ENCODE measurements at regions not wholly inside any gene's neighbourhood (a gene's known extent, or its start where the extent isn't known, plus 50 kb on each side); places are given as distances from the start of the nearest gene placed in this dataset.

GRCh38 chr13:34322743-34323074 is 504.8 kb downstream of the RFC3 start:
- Histone ChIP-seq H3K4me1 (ENCODE audit: insufficient read depth, low read length, poor library complexity, severe bottlenecking) (no peaks in the 10 kb centered on the region), H3K27me3 (ENCODE audit: insufficient read depth, low read length, poor library complexity, severe bottlenecking) (no peaks in the 10 kb centered on the region), H3K9me3 (ENCODE audit: insufficient read depth, low read depth, low read length) (peaks cover 4% of the 10 kb centered on the region; the same call in 1 of the 2 replicates), H3K4me3 (ENCODE audit: low read length, poor library complexity, severe bottlenecking) (no peak overlapping the region), H3K9me2 (replicated peaks; ENCODE audit: low read depth, low read length) (no peaks in the 10 kb centered on the region), H3K36me3 (ENCODE audit: insufficient read depth, low read length) (no peaks in the 10 kb centered on the region), H4K20me1 (ENCODE audit: insufficient read depth, low read length, poor library complexity, severe bottlenecking) (no peaks in the 10 kb centered on the region), H3K4me2 (ENCODE audit: low read depth, low read length, poor library complexity, severe bottlenecking) (no peak overlapping the region), H3F3A (ENCODE audit: low read depth) (no peaks in the 10 kb centered on the region), H3K9ac (ENCODE audit: low read depth, low read length, poor library complexity, severe bottlenecking) (no peak overlapping the region), H3K79me2 (ENCODE audit: insufficient read depth, low read length) (no peaks in the 10 kb centered on the region), H2AFZ (ENCODE audit: low read length) (no peak overlapping the region)
- TF ChIP-seq EZH2phosphoT487 (IDR thresholded peaks at IDR 0.05; ENCODE audit: borderline replicate concordance) = no peak
- TF ChIP-seq, protein P1, sequence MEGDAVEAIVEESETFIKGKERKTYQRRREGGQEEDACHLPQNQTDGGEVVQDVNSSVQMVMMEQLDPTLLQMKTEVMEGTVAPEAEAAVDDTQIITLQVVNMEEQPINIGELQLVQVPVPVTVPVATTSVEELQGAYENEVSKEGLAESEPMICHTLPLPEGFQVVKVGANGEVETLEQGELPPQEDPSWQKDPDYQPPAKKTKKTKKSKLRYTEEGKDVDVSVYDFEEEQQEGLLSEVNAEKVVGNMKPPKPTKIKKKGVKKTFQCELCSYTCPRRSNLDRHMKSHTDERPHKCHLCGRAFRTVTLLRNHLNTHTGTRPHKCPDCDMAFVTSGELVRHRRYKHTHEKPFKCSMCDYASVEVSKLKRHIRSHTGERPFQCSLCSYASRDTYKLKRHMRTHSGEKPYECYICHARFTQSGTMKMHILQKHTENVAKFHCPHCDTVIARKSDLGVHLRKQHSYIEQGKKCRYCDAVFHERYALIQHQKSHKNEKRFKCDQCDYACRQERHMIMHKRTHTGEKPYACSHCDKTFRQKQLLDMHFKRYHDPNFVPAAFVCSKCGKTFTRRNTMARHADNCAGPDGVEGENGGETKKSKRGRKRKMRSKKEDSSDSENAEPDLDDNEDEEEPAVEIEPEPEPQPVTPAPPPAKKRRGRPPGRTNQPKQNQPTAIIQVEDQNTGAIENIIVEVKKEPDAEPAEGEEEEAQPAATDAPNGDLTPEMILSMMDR (conservative IDR thresholded peaks at IDR 0.05; ENCODE audit: low read length) = no peak

DNA sequence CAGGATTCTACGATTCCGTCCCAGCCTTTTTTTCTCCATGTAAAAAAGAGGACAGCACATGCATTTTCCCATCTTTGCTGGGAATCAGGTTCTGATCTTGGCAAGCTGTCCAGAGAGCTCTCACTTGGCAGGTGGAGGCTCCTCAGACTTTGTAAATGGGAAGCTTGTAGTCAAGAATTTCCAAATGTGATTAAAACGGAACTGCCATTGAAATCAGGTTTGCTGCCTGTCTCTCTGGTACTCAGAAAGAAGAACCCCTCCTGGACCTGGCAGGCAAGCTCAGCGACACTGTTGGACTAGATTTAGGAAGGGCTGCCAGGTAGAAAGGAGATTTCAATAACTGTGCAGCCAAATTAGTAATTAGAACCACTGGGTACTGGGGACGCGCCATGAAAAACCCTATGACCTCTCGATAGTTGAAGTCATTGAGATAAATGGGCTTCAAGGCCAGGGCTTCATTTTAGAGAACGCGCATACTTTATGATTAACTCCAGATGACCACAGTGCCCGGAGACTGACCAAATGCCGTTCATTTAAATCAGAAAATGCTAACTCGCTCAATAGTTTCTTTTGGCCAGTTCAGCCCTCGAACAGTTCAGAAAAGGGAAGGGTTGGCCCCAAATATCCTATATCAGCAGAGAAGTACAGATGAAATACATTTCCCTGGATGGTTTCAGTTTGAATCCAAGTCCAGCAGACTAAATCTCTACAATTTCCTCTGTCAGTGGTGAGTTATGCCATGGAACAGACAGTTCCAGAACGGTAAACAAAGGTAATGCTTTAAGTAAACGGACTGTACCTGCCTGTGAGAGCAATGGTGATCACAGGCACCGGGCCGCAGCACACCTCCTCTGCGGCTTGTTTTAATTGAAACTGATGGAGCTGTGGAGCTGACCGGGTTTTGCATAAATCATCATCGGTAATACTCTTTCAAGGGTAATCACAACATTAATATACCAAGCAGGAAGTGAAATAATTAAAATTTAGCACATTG is 517.4 kb downstream of the RFC3 start:
- Histone ChIP-seq H3K4me3 (ENCODE audit: low read length, poor library complexity, severe bottlenecking) (no peak overlapping the region), H3K4me1 (ENCODE audit: insufficient read depth, low read length, poor library complexity, severe bottlenecking) (no peaks in the 10 kb centered on the region), H3K9me2 (replicated peaks; ENCODE audit: low read depth, low read length) (no peaks in the 10 kb centered on the region), H3K9ac (ENCODE audit: low read depth, low read length, poor library complexity, severe bottlenecking) (no peak overlapping the region), H2AFZ (ENCODE audit: low read length) (no peak overlapping the region), H3K36me3 (ENCODE audit: insufficient read depth, low read length) (no peaks in the 10 kb centered on the region), H4K20me1 (ENCODE audit: insufficient read depth, low read length, poor library complexity, severe bottlenecking) (no peaks in the 10 kb centered on the region), H3K79me2 (ENCODE audit: insufficient read depth, low read length) (no peaks in the 10 kb centered on the region), H3K9me3 (ENCODE audit: insufficient read depth, low read depth, low read length) (no peaks in the 10 kb centered on the region; the same call in 1 of the 2 replicates), H3F3A (ENCODE audit: low read depth) (no peaks in the 10 kb centered on the region), H3K4me2 (ENCODE audit: low read depth, low read length, poor library complexity, severe bottlenecking) (no peak overlapping the region), H3K27me3 (ENCODE audit: insufficient read depth, low read length, poor library complexity, severe bottlenecking) (no peaks in the 10 kb centered on the region)
- TF ChIP-seq, protein P1 (conservative IDR thresholded peaks at IDR 0.05; ENCODE audit: low read length) = no peak
- no peak for TF ChIP-seq EZH2phosphoT487 (IDR thresholded peaks at IDR 0.05; ENCODE audit: borderline replicate concordance)

GRCh38 chr13:34338102-34338501 is 520.2 kb downstream of the RFC3 start:
- Histone ChIP-seq H3K9ac (ENCODE audit: low read depth, low read length, poor library complexity, severe bottlenecking) (no peak overlapping the region), H3K9me3 (ENCODE audit: insufficient read depth, low read depth, low read length) (no peaks in the 10 kb centered on the region), H3F3A (ENCODE audit: low read depth) (no peaks in the 10 kb centered on the region), H2AFZ (ENCODE audit: low read length) (no peak overlapping the region), H3K4me2 (ENCODE audit: low read depth, low read length, poor library complexity, severe bottlenecking) (no peak overlapping the region), H4K20me1 (ENCODE audit: insufficient read depth, low read length, poor library complexity, severe bottlenecking) (no peaks in the 10 kb centered on the region), H3K27me3 (ENCODE audit: insufficient read depth, low read length, poor library complexity, severe bottlenecking) (no peaks in the 10 kb centered on the region), H3K4me3 (ENCODE audit: low read length, poor library complexity, severe bottlenecking) (no peak overlapping the region), H3K79me2 (ENCODE audit: insufficient read depth, low read length) (no peaks in the 10 kb centered on the region), H3K36me3 (ENCODE audit: insufficient read depth, low read length) (no peaks in the 10 kb centered on the region), H3K4me1 (ENCODE audit: insufficient read depth, low read length, poor library complexity, severe bottlenecking) (no peaks in the 10 kb centered on the region), H3K9me2 (replicated peaks; ENCODE audit: low read depth, low read length) (no peaks in the 10 kb centered on the region)
- TF ChIP-seq, protein P1 (conservative IDR thresholded peaks at IDR 0.05; ENCODE audit: low read length) = no peak
